CMK (cell line): ENCODE measurements at regions not wholly inside any gene's neighbourhood (a gene's known extent, or its start where the extent isn't known, plus 50 kb on each side); places are given as distances from the start of the nearest gene placed in this dataset.

Source experiments
- DNase-seq: peaks from one replicate; pipeline ENCODE4 v3.0.0-alpha.2; 2010; ENCODE audit warnings: low read depth

DNA sequence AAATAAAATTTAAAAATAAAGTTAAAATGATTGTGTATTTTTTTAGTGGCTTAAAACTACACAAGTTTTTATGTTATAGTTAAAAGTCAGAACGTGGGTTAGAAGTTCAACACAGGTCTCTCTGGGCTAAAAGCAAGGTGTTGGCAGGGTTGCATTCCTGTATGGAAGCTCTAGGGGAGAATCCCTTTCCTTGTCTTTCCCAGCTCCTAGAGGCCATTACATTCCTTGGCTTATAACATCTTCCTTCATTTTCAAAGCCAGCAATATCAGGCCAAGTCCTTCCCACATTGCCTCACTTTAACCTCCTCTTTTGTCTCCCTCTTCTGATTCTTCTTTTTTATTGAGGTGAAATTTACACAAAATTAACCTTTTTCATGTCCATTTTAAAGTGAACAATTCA, 52.4 kb upstream of the EEPD1 start:
- DNase-seq, result no peak
